ENCODE measurements at regions not wholly inside any gene's neighbourhood (a gene's known extent, or its start where the extent isn't known, plus 50 kb on each side); places are given as distances from the start of the nearest gene placed in this dataset.
A peak's percentile ranks its signal among the peaks of the same experiment; 100 is the strongest.

DNA sequence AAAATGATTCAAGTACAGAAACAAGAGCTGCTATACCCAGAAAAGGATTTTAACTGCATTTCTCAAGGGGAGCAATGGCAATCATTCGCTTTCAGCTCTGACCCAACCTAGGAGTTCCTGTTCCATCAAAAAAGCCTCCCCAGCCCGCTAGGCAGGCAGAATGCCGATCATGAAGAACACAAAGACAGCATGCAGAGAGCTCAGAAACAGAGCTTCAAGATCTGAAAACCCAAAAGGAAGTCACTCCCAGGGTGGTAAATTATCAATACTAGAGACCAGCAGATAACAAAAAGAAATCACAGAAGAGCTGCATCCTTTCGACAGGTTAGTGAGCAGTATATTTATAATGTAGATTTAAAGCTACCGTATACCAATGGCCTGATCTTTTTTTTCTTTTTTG is 84.8 kb upstream of the CRIM1 start:
- Histone ChIP-seq H3K4me1 (ENCODE audit: control insufficient read depth, insufficient read depth, low read length) (no peaks in the 10 kb centered on the region), H3K9me3 (ENCODE audit: control insufficient read depth, insufficient read depth, low read depth, low read length) (no peaks in the 10 kb centered on the region), H3K36me3 (ENCODE audit: control insufficient read depth in 2 of 2, insufficient read depth in 1 of 2, low read length in 2 of 2) (no peaks in the 10 kb centered on the region), H3K4me3 (ENCODE audit: low read depth, low read length) (no peak overlapping the region), H3K27ac (ENCODE audit: extremely low read depth, low read depth, low read length) (no peak overlapping the region)
- no peak for TF ChIP-seq ZNF391 (tag by site-specific recombination; IDR thresholded peaks at IDR 0.05; ENCODE audit: borderline replicate concordance, low read depth)
- TF ChIP-seq ZBTB17 (tag by site-specific recombination; IDR thresholded peaks at IDR 0.05) = peak; percentile 32; the same call in 1 of the 2 replicates
- ChIA-PET CTCF (interaction anchor here (1.2 kb wide), 1 partner anchor 13 kb away, joined by 3 read pairs; no protein-coding TSS in a partner anchor), POLR2A (no interaction called here)

DNA sequence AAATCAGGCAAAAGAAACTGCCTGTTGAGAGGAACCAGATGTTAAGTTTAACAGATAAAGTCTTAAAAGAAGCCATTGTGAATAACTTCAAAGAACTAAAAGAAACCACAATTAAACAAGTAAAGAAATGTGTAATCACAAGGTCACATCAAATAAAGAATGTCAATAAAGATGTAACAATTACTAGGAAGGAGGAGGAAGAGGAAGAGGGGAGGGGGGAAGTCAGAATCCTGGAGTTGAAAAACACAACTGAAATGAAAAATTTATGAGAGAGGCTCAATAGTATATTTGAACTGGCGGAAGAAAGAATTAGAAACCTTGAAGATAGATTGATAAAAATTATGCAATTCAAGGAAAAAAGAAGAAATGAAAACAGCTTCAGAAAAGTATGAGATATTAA is 88.4 kb upstream of the CRIM1 start:
- H3K36me3 ChIP-seq (ENCODE audit: control insufficient read depth in 2 of 2, insufficient read depth in 1 of 2, low read length in 2 of 2) = no peaks in the 10 kb centered on the region
- CTCF ChIA-PET = no interaction called here
- no peak overlapping the region for H3K4me3 ChIP-seq (ENCODE audit: low read depth, low read length)
- POLR2A ChIA-PET = no interaction called here
- no peak overlapping the region for H3K27ac ChIP-seq (ENCODE audit: extremely low read depth, low read depth, low read length)
- no peaks in the 10 kb centered on the region for H3K4me1 ChIP-seq (ENCODE audit: control insufficient read depth, insufficient read depth, low read length)
- H3K9me3 ChIP-seq (ENCODE audit: control insufficient read depth, insufficient read depth, low read depth, low read length) = no peaks in the 10 kb centered on the region
- no peak for TF ChIP-seq TCF7L2 (IDR thresholded peaks at IDR 0.05; ENCODE audit: borderline replicate concordance, low read depth, low read length)
- TF ChIP-seq, protein P1, sequence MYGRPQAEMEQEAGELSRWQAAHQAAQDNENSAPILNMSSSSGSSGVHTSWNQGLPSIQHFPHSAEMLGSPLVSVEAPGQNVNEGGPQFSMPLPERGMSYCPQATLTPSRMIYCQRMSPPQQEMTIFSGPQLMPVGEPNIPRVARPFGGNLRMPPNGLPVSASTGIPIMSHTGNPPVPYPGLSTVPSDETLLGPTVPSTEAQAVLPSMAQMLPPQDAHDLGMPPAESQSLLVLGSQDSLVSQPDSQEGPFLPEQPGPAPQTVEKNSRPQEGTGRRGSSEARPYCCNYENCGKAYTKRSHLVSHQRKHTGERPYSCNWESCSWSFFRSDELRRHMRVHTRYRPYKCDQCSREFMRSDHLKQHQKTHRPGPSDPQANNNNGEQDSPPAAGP (tag by site-specific recombination; IDR thresholded peaks at IDR 0.05) = no peak
- no peak for TF ChIP-seq ZNF510 (tag by site-specific recombination; IDR thresholded peaks at IDR 0.05; ENCODE audit: insufficient replicate concordance)
- TF ChIP-seq SCRT1 (tag by site-specific recombination; IDR thresholded peaks at IDR 0.05; ENCODE audit: borderline replicate concordance) = no peak
- TF ChIP-seq, protein P2, sequence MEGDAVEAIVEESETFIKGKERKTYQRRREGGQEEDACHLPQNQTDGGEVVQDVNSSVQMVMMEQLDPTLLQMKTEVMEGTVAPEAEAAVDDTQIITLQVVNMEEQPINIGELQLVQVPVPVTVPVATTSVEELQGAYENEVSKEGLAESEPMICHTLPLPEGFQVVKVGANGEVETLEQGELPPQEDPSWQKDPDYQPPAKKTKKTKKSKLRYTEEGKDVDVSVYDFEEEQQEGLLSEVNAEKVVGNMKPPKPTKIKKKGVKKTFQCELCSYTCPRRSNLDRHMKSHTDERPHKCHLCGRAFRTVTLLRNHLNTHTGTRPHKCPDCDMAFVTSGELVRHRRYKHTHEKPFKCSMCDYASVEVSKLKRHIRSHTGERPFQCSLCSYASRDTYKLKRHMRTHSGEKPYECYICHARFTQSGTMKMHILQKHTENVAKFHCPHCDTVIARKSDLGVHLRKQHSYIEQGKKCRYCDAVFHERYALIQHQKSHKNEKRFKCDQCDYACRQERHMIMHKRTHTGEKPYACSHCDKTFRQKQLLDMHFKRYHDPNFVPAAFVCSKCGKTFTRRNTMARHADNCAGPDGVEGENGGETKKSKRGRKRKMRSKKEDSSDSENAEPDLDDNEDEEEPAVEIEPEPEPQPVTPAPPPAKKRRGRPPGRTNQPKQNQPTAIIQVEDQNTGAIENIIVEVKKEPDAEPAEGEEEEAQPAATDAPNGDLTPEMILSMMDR (tag by site-specific recombination; IDR thresholded peaks at IDR 0.05) = no peak
- no peak for TF ChIP-seq KLF7 (tag by site-specific recombination; IDR thresholded peaks at IDR 0.05; ENCODE audit: borderline replicate concordance)
- TF ChIP-seq ZNF560 (tag by site-specific recombination; IDR thresholded peaks at IDR 0.05; ENCODE audit: borderline replicate concordance) = no peak
- TF ChIP-seq ZNF184 (tag by site-specific recombination; IDR thresholded peaks at IDR 0.05) = no peak
- no peak for TF ChIP-seq ZNF521 (tag by site-specific recombination; IDR thresholded peaks at IDR 0.05)
- TF ChIP-seq ZNF114 (tag by site-specific recombination; IDR thresholded peaks at IDR 0.05) = no peak
- TF ChIP-seq ZSCAN23 (tag by site-specific recombination; IDR thresholded peaks at IDR 0.05) = no peak
- TF ChIP-seq ZBTB17 (tag by site-specific recombination; IDR thresholded peaks at IDR 0.05) = no peak
- TF ChIP-seq, protein P3, sequence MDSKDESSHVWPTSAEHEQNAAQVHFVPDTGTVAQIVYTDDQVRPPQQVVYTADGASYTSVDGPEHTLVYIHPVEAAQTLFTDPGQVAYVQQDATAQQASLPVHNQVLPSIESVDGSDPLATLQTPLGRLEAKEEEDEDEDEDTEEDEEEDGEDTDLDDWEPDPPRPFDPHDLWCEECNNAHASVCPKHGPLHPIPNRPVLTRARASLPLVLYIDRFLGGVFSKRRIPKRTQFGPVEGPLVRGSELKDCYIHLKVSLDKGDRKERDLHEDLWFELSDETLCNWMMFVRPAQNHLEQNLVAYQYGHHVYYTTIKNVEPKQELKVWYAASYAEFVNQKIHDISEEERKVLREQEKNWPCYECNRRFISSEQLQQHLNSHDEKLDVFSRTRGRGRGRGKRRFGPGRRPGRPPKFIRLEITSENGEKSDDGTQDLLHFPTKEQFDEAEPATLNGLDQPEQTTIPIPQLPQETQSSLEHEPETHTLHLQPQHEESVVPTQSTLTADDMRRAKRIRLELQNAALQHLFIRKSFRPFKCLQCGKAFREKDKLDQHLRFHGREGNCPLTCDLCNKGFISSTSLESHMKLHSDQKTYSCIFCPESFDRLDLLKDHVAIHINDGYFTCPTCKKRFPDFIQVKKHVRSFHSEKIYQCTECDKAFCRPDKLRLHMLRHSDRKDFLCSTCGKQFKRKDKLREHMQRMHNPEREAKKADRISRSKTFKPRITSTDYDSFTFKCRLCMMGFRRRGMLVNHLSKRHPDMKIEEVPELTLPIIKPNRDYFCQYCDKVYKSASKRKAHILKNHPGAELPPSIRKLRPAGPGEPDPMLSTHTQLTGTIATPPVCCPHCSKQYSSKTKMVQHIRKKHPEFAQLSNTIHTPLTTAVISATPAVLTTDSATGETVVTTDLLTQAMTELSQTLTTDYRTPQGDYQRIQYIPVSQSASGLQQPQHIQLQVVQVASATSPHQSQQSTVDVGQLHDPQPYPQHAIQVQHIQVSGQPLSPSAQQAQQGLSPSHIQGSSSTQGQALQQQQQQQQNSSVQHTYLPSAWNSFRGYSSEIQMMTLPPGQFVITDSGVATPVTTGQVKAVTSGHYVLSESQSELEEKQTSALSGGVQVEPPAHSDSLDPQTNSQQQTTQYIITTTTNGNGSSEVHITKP (tag by site-specific recombination; IDR thresholded peaks at IDR 0.05) = no peak
- TF ChIP-seq ZNF707 (tag by site-specific recombination; IDR thresholded peaks at IDR 0.05) = no peak
- TF ChIP-seq BCL11B (tag by site-specific recombination; IDR thresholded peaks at IDR 0.05; ENCODE audit: low read depth) = no peak

Measured in HEK293 (cell line).